ENCODE measurements at regions not wholly inside any gene's neighbourhood (a gene's known extent, or its start where the extent isn't known, plus 50 kb on each side); places are given as distances from the start of the nearest gene placed in this dataset.

DNA sequence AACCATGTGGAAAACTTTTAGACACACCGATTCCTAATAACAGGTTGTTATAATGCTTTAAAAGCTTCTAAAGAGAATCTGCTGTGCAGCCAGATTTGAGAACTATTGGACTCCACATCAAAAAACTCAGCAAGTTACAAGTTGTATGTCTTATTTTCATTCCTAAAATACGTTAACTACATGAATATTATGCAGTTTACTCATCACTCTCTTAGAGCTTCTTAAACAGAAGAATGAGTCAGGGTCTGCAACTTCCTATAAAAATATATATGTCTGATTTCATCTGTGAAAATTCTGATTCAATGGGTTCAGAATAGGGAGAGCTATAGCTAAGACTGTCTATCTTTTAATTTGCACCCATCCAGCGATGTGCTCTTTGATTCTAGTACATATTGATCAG lies 244.2 kb upstream of the EPHA3 start:
- DNase-seq, result no peak
- H3K4me2 ChIP-seq, result no peak overlapping the region
- no peaks in the 10 kb centered on the region for H3K79me2 ChIP-seq (ENCODE audit: insufficient read depth)
- no peaks in the 10 kb centered on the region for H4K20me1 ChIP-seq (ENCODE audit: insufficient read depth)
- H3K27ac ChIP-seq (ENCODE audit: low read depth in 2 of 2, low read length in 1 of 2), result no peak overlapping the region
- no peak overlapping the region for H3K9ac ChIP-seq
- no peak for TF ChIP-seq YY1 (IDR thresholded peaks at IDR 0.05; ENCODE audit: low read depth)
- no peak for TF ChIP-seq JUND (IDR thresholded peaks at IDR 0.05)
- TF ChIP-seq, protein P1, sequence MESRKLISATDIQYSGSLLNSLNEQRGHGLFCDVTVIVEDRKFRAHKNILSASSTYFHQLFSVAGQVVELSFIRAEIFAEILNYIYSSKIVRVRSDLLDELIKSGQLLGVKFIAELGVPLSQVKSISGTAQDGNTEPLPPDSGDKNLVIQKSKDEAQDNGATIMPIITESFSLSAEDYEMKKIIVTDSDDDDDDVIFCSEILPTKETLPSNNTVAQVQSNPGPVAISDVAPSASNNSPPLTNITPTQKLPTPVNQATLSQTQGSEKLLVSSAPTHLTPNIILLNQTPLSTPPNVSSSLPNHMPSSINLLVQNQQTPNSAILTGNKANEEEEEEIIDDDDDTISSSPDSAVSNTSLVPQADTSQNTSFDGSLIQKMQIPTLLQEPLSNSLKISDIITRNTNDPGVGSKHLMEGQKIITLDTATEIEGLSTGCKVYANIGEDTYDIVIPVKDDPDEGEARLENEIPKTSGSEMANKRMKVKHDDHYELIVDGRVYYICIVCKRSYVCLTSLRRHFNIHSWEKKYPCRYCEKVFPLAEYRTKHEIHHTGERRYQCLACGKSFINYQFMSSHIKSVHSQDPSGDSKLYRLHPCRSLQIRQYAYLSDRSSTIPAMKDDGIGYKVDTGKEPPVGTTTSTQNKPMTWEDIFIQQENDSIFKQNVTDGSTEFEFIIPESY (IDR thresholded peaks at IDR 0.05; ENCODE audit: borderline replicate concordance, low read depth), result no peak
- no peak for TF ChIP-seq EZH2phosphoT487 (IDR thresholded peaks at IDR 0.05; ENCODE audit: borderline replicate concordance, low read depth)
- no peak for TF ChIP-seq TCF12 (IDR thresholded peaks at IDR 0.05)
- no peak for TF ChIP-seq SMC3 (IDR thresholded peaks at IDR 0.05; ENCODE audit: low read depth, low read length)
- TF ChIP-seq GABPA (IDR thresholded peaks at IDR 0.05; ENCODE audit: low read depth), result no peak
- TF ChIP-seq NRF1 (IDR thresholded peaks at IDR 0.05; ENCODE audit: low read depth, low read length), result no peak
- no peak for TF ChIP-seq FOXJ3 (CRISPR knock-in tag; IDR thresholded peaks at IDR 0.05)
- no peak for TF ChIP-seq TEAD4 (IDR thresholded peaks at IDR 0.05; ENCODE audit: borderline replicate concordance, insufficient read depth)
- no peak for TF ChIP-seq MEF2A (IDR thresholded peaks at IDR 0.05; ENCODE audit: borderline replicate concordance, low read depth)
- no peak for TF ChIP-seq GATA2 (CRISPR knock-in tag; IDR thresholded peaks at IDR 0.05)
- no peaks in the 10 kb centered on the region for H3F3A ChIP-seq (replicated peaks; ENCODE audit: insufficient read depth)
- ChIA-PET CTCF (no interaction called here), POLR2A (no interaction called here)
- no peaks in the 10 kb centered on the region for H3K27me3 ChIP-seq (ENCODE audit: insufficient read depth)
- H3K4me3 ChIP-seq (ENCODE audit: low read depth in 2 of 2, low read length in 1 of 2), result no peak overlapping the region
- H2AFZ ChIP-seq (ENCODE audit: low read depth), result no peak overlapping the region
- no peaks in the 10 kb centered on the region for H3K9me3 ChIP-seq
- H3K9me2 ChIP-seq, result no peaks in the 10 kb centered on the region
- no peaks in the 10 kb centered on the region for H3K4me1 ChIP-seq (ENCODE audit: control insufficient read depth in 1 of 2, insufficient read depth in 2 of 2, low read depth in 1 of 2, low read length in 1 of 2)
- WGBS (ENCODE audit: low lambda C conversion rate), result under 1% methylated on average over 3 of the region's 3 CpGs
- H3K36me3 ChIP-seq (replicated peaks in 1 of 2; ENCODE audit: control insufficient read depth in 1 of 2, insufficient read depth in 2 of 2, low read length in 1 of 2), result no peaks in the 10 kb centered on the region

DNA sequence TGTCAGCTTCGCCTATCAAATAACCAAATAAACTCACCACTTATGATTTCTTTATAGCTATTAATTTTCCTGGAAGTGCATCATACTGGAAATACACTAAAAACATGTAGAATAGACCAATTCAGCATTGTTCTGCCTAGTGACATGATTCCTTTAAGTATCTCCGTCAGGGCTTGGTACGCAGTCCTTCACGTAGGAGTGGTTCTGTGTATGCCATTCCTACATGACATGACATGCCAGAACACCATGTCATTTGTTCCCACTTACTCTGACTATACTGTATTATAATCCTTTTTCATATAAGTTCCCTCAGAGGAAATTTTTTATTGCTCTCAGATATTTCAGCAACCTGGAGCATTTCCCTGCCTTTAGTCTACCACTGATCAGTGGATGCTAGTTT lies 230.7 kb upstream of the EPHA3 start:
- H3K9ac ChIP-seq, result no peak overlapping the region
- H3K4me3 ChIP-seq (ENCODE audit: low read depth in 2 of 2, low read length in 1 of 2), result no peak overlapping the region
- no peaks in the 10 kb centered on the region for H3K9me3 ChIP-seq
- TF ChIP-seq, protein P2, sequence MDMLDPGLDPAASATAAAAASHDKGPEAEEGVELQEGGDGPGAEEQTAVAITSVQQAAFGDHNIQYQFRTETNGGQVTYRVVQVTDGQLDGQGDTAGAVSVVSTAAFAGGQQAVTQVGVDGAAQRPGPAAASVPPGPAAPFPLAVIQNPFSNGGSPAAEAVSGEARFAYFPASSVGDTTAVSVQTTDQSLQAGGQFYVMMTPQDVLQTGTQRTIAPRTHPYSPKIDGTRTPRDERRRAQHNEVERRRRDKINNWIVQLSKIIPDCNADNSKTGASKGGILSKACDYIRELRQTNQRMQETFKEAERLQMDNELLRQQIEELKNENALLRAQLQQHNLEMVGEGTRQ (IDR thresholded peaks at IDR 0.05; ENCODE audit: borderline replicate concordance, low read depth, low read length), result no peak
- TF ChIP-seq JUND (IDR thresholded peaks at IDR 0.05), result no peak
- no peak for TF ChIP-seq FOXM1 (IDR thresholded peaks at IDR 0.05; ENCODE audit: low read depth)
- no peak for TF ChIP-seq TCF12 (IDR thresholded peaks at IDR 0.05)
- TF ChIP-seq, protein P3, sequence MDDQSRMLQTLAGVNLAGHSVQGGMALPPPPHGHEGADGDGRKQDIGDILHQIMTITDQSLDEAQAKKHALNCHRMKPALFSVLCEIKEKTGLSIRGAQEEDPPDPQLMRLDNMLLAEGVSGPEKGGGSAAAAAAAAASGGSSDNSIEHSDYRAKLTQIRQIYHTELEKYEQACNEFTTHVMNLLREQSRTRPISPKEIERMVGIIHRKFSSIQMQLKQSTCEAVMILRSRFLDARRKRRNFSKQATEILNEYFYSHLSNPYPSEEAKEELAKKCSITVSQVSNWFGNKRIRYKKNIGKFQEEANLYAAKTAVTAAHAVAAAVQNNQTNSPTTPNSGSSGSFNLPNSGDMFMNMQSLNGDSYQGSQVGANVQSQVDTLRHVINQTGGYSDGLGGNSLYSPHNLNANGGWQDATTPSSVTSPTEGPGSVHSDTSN (IDR thresholded peaks at IDR 0.05), result no peak
- H2AFZ ChIP-seq (ENCODE audit: low read depth), result no peak overlapping the region
- H4K20me1 ChIP-seq (ENCODE audit: insufficient read depth), result no peaks in the 10 kb centered on the region
- H3K79me2 ChIP-seq (ENCODE audit: insufficient read depth), result no peaks in the 10 kb centered on the region
- no peak overlapping the region for H3K27ac ChIP-seq (ENCODE audit: low read depth in 2 of 2, low read length in 1 of 2)
- no peaks in the 10 kb centered on the region for H3K9me2 ChIP-seq
- no peaks in the 10 kb centered on the region for H3K4me1 ChIP-seq (ENCODE audit: control insufficient read depth in 1 of 2, insufficient read depth in 2 of 2, low read depth in 1 of 2, low read length in 1 of 2)
- ChIA-PET POLR2A (no interaction called here), CTCF (no interaction called here)
- no peaks in the 10 kb centered on the region for H3K36me3 ChIP-seq (replicated peaks in 1 of 2; ENCODE audit: control insufficient read depth in 1 of 2, insufficient read depth in 2 of 2, low read length in 1 of 2)
- H3K27me3 ChIP-seq (ENCODE audit: insufficient read depth), result no peaks in the 10 kb centered on the region
- no peaks in the 10 kb centered on the region for H3F3A ChIP-seq (replicated peaks; ENCODE audit: insufficient read depth)
- no peak overlapping the region for H3K4me2 ChIP-seq
- no peak for DNase-seq
- WGBS (ENCODE audit: low lambda C conversion rate), result 10% methylated on average over 4 of the region's 4 CpGs
